GM21723 (cell line): ENCODE measurements at regions not wholly inside any gene's neighbourhood (a gene's known extent, or its start where the extent isn't known, plus 50 kb on each side); places are given as distances from the start of the nearest gene placed in this dataset.
"Not testable (repeated sequence)": the region's sequence is repeated elsewhere in the genome, so short reads cannot be mapped to it uniquely, and the experiment has no call there.

Experiments
- ATAC-seq: cut with Tn5 transposase; IDR thresholded peaks from one replicate; pipeline ENCODE4 v1.9.1; 2021; ENCODE audit warnings: mild to moderate bottlenecking, moderate library complexity; ENCODE audit not compliant: unreplicated experiment

DNA sequence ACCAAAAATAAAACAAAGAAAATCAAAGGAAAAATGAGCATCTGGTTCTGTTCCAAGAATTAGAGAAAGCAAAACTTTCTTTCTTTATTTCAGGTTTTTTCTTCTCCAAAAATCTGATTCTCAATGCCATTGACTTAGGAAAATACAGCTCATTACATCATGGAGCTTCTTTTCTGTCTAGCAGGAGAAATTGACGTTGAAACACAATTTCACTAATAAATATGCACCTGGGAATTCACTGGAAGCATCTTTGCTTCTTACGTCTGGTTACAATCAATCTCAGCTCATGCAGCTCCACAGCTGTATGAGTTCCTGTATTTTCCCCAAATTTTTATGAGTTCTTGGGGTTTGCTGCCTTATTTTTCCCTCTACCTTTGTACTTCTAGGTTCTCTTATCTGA, 1568.6 kb upstream of the GOT2 start:
- no peak for ATAC-seq

DNA sequence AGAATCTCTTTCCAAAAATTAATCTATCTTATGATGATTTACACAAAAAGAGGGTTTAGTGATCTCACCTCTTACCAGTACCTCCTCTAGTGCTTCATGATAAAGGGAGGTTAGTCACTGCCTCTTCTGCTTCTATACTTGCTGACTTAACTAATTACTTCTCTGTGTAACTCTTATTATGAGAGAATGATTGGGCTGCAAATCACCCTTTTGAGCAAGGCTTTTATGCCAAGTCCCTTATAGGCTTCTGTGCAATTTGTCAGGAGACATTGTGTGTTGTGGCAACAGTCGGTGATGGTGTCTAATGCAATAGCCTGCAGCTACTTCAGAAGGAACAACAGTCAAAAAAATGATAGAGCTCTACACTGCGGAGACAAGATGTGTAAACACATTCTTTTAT, 1568.1 kb upstream of the GOT2 start:
- ATAC-seq: no peak

DNA sequence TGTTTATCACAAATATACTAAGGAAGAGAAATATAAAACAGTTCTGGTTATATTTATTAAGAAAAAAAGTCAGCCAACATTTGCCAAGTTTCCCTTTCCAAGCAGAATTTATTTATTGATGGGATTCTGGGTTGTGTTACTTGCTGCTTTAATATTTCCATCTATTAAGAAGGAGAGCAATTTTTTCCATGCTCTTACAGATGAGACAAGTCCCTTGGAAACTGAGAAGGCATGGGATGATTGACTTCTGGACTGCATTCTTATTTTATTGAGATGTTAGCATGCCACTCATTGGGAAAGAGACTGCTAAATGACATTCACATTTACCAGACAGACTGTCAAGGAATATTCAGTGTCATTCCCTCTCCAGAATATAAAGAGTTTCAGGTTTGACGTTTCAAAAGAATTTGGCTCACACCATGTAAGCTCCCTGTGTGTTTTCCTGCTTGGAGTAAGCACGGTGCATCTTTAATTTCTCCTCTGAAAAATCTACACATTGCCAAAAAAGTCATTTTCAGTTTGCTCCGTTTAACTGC, 1565.2 kb upstream of the GOT2 start:
- no peak for ATAC-seq

DNA sequence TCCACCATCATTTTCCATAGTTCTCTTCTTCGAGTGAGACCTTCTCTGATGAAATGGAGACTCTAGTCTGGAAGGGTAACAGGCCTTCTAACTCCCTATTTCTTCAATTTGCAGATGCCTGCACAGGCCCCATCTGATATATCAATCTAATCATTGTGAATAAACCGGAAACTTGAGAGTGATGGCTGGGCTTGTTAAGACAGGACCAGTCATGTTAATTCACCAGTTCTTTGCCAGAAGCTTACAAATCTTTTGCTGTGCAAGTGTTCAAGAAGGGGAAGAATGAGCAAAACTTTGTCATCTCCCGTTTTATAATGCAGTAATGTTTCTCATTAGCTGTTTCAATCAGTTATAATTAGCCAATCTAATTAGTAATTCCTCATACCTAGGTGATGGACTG, 1561.3 kb upstream of the GOT2 start:
- no peak for ATAC-seq

DNA sequence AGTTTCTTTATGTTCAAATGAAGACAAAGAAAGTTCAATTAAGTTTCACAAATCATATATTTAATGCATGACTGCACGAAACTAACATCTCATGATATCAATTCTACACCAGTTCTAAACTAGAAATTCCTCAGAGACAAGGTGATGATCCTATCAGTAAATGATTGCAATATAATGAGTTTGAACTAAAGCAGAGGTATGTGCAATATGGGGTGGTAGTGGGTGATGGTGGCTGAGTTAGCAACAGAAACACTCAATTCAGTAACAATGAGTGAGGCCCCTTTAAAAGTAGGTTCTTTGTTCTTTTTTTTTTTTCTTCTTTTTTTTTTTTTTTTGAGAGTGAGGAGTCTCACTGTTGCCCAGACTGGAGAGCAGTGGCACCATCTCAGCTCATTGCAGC, 1551.7 kb upstream of the GOT2 start:
- ATAC-seq: no peak

DNA sequence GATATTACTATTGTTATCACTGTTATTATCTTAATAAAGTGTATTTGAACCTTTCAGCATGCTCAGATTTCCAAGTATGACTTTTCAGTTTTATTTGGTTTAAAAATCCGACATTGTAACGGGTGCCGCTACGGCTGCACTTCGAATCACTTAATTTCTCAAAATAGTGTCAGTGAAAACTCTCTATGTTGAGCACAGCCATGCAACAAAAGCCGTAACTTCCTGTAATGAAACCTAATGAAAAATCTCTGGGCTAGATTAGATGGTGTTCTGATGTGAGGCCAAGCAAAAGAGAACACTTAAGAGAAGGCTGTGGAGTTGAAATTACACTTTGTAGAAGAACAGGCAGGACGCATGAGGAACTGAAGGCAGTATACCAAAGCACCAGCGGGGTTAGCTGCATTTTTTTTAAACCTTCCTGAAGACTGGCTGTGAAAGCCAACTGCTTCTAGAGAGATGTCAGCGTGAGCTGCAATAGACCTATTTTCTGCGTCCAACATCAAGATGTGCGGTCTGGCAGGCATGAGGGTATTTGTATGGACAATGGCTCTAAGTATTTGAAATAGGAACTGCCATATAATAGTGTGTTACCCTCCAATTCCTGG, 1545.0 kb upstream of the GOT2 start:
- ATAC-seq: no peak

DNA sequence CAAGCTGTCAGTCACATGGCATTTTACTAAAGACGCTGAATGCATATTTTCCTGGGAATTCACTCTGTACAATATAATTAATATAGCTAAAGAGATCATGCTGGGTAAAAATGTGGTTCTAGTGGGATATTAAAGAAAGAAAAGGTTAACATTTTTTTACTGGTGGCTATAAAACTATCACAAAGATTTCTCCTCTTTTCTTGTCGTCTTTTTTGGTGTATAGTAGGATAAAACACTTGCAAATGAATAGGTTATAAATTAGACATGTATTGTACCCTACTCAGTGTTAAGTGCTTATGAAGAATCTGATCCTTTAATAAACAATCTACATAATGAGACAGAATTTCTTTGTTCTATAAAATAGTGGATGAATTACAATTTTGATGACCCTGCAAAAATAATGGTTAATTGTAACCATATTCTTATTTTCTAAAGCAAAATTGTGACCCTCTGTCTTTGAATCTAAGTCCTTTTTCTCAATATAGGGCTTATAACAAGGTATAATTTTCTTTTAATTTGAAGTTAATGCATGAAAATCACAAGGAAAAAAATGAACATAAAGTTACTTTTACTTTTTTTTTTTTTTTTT, 1540.4 kb upstream of the GOT2 start:
- no peak for ATAC-seq

DNA sequence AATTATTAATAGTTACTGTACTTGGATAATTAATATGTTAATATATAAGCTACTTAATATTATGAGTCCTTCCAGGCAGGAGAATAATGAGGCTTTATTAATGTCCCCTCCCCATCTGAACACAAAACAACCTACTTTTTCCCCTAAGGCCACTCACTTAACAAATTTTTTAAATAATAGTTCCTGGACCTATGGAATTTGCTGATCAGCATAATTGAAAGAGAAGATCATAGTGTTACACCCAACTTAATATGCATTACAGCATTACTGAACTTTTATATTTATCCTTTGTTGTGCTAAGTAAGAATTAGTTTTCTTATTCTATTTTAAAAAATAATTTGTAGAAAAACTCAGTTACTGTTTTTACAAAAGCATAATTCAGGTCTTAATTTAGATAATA, 1537.7 kb upstream of the GOT2 start:
- no peak for ATAC-seq

DNA sequence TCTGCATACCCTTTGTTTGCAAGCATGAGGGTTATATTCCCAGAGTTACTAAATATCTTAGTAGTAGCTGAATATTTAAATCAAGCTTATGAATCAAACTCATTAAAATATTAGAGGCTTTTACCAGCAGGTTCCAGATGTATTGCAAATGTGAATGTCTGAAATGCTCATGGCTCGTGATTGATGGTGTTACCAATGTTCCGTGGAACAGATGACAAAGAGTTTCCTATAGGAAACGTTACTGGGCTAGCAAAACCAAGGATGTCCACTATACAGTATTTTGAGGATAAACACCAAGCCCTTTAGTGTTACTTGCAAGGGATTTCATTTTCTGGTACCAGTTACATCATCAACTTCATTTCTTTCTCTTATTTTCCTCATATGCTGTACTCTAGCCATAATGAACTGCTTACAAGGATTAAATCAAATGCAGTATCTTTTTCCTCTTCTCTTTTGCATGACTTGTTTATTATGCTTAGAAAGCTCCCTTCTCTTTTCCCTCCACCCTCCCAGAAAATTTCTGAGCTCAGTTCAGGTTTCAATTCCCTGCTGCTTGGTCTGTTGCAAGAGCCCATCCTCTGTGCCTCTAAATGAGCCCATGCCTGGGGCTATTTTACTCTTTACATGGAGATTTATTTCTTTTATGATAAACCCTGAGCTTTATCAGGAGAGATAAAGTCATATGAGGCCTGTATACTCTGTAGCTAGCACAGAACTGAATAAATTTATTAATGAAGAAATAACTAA, 1537.1 kb upstream of the GOT2 start:
- ATAC-seq: no peak

DNA sequence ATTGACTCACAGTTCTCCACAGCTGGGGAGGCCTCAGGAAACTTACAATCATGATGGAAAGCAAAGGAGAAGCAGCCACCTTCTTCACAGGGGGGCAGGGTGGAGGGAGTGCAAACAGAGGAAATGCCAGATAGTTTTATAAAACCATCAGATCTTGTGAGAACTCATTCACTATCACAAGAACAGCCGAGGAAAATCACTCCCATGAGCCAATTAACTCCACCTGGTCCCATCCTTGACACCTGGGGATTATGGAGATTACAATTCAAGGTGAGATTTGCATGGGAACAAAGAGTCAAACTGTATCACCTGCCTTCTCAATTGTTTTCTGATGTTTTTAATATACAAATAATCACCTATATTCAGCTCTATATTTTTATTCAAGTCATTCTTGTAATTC, 1527.3 kb upstream of the GOT2 start:
- no peak for ATAC-seq

DNA sequence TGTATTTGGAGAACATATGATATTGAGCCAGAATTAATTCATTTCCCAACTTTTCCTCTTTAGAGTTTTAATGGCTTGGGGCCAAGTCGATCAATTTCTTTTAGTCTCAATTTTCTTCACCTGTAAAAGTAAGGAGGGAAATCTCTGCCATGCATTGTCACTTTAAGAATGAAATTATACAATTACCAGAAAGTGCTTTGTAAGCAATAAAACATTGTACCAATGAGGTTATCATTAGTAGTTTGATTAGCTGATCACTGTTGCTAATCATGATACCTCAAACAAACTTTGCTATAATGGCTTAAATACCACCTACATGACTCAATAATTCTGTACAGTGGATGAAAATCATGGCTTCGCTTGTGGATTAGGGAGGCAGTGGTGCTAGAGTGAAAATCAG, 1525.8 kb upstream of the GOT2 start:
- no peak for ATAC-seq

DNA sequence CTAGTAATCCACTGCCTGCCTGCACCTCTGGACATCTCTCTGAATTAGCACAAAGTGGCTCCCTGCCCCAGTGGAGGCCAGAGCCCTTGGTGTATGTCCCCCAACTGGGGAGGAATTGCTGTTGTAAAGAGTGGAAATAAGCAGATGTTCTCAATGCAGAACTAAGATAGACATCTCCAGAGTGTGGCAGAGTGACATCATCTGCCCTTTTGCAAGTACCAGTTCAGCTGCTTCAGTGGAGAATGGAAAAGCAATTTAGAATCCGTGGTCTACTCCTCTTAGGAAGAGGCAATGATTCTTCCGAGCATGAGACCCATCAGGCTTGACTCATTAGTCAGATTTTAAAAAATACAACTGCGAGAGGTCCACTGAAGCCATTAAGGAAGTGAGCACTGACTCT, 1512.0 kb upstream of the GOT2 start:
- no peak for ATAC-seq

DNA sequence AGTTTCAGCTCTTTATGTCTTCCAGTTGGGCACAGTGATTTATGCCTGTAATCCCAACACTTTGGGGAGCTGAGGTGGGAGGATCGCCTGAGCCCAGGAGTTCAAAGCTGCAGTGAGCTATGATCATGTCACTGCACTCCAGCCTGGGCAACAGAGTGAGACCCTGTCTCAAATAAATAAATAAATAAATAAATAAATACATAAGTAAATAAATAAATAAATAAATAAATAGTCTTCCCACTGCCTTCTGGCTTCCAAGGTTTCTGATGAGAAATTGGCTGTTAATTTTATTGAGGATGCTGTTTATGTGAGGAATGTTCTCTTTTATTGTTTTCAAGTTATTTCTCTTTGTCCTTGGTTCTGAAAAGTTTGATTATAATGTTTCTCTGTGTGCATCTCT, 1507.6 kb upstream of the GOT2 start:
- ATAC-seq: no peak

DNA sequence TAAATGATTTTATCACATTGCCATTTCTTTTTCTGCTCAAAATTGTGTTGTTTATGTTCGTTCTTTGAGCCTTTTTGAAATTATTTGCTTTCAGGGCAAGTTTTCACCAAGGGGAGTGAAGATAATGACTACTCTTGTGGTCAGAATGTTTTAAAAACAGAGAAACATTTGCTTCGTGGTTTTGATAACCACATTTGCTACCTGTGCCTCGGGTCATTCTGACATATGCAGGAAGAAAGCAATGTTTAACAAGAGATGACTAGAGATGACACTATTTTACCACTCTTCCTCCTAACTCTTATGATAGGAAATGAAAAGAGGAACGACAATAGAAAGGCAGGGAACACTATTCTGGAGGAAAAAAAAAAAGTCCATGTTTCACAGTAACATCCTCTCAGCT, 1496.5 kb upstream of the GOT2 start:
- ATAC-seq: no peak

DNA sequence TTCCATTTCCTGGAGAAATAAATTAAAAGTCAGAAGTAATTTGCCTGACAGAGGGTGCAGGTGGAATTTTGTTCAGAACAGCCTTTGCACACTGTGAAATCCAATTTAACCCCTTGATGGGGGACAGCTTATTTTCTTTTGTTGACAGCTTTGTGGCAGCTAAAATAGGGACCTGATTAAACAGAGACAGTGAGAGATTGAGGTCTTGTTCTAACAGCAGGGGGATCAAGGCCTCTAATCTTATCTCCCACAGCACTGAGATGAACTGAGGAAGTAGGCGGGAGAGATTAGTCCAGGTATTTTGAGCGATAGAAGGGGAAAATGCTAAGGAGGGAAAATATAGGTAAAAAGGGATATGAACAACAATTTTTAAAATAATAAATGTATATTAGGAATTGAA, 1491.4 kb upstream of the GOT2 start:
- ATAC-seq: no peak

DNA sequence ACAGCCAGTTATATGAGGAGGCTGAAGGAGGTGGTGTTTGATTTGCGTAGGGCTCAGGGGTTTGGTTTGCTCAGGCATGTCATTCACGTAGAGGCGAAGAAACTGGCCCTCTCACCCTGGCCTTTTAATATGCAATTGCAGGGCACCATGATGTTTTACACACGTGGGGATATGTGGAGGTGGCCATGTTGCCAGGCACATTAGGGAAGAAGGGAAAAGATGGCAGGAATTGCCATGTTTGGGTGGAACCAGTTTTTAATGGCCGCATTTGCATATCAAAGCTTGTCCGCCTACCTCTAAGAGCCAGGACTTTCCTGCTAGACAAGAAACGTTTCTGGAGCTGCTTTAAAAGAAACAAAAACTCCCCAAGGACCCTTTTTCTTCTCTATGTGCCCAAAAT, 1483.7 kb upstream of the GOT2 start:
- ATAC-seq: no peak

DNA sequence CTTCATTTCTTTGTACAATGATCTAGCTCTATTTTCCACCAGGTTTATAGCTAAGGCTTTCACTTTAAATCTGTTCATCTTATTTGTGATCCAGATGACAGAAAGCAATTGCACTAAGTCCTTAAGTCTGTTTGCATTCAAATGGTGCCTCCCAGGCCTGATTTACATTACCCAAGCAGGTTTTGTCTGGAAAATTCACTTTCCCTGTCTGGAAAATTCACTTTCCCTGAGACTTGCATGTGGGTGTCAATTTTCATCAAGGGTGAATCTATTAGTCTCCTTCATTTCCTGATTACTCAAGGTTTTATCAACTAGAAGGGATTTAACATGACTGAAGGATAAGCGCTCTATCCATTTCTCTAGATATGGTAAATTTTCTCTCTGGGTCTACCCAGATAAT, 1480.2 kb upstream of the GOT2 start:
- no peak for ATAC-seq

DNA sequence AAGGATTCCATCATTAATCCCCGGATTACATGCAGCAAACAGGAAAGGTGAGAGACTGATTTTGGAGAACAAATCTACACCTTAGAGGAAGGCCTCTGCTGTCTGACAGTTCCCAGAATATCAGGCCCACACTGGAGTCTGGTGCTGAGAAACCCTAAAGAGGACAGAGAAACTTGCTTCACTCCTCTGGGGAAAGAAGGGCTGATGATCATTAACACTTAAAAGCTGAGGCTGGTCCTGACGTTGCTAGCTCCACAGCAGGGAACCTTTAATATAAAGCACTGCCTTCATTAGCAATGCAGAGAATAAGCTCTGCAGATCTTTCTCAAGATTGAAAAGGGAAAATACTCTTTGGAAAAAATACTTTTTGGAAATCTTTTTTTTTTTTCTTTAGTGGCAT, 1472.4 kb upstream of the GOT2 start:
- no peak for ATAC-seq

DNA sequence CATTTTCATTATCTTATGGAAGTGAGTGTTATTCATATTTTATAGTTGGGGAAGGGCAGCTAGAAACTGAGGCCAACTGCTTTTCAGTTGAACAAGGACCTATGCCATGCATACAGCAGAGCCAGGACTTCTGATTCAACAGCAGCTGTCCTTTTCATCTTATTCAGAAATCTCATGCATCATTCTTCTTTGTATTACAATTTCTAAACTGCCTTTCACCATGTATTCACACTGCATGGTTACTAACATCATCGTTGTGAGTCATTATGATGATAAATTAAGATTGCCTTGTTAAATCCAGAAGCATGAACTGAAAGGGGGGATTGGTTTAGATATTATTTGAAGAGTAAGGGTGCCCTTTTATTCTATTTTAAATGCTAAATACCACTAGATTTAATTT, 1470.1 kb upstream of the GOT2 start:
- ATAC-seq: no peak

DNA sequence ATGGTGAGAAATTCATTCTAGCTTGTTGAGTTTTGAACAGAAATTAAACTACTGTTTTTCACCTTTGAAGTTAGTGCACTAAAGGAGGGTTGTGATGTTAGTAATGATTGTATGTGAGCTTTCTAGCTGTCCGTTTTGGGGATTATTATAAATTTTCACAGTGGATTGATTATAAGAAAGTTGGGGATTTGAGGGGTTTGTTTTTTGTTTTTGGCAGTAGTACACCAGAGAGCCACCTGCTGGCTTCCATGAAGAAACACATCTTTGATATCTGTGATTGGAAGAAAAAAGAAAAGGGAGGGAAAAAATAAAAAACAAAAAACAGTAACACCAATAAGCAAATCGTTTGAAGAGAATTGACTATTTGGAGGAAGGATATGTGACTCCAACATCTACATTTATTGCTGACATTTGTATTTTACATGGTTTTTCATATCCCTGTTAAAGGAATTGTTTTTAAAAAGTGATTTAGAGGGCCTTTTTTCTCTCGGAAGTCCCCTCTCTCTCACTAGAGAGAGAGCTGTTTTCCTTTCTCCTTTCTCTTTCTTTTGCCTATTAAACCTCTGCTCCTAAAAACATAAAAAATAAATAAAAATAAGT, 1469.5 kb upstream of the GOT2 start:
- ATAC-seq: no peak

DNA sequence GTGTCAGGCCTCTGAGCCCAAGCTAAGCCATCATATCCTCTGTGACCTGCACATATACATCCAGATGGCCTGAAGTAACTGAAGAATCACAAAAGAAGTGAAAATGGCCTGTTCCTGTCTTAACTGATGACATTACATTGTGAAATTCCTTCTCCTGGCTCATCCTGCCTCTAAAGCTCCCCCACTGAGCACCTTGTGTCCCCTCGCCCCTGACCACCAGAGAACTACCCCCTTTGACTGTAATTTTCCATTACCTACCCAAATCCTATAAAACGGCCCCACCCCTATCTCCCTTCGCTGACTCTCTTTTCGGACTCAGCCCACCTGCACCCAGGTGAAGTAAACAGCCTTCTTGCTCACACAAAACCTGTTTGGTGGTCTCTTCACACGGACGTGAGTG, 1466.6 kb upstream of the GOT2 start:
- not testable (repeated sequence) for ATAC-seq

DNA sequence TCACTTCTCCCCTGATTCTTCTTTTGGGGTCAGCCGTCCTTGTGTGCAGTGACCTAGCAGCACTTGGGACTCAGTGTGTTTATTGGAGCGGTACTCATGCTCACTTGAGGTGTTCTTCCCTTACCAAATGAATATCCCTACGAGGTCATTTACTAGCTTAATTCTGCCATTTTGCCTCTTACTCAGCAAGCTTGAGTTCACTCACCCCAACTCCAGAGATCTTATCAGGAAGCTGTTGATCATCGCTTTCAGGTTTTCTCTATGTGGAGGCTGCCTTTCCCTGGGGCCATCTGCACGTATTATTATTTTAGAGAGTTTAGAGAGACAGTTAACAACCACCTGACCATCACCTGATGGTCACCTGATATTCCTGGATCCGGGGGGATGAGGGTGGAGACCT, 1466.0 kb upstream of the GOT2 start:
- ATAC-seq: no peak
